ENCODE measurements at regions not wholly inside any gene's neighbourhood (a gene's known extent, or its start where the extent isn't known, plus 50 kb on each side); places are given as distances from the start of the nearest gene placed in this dataset.

DNA sequence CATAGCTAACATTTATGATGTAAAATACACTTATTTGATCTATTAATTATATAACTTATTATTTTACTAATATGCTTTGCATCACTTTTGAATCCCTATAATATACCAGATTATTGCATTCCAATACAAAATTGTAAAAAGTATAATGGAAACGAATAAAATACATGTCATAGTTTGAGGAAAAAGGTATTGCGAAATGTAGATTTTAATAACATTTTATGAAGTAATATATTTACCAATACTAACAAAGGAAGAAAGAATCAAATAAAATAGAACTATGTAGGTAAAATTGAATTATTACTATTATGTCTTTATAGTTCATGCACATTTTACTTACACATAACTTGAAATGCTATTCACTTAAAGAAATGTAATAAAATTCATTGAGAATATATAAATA, 1300.2 kb downstream of the ADGRL3 start:
- TF ChIP-seq POLR2A (IDR thresholded peaks at IDR 0.05; ENCODE audit: low read depth, low read length) (no peak), POLR2AphosphoS5 (IDR thresholded peaks at IDR 0.05; ENCODE audit: low read depth, low read length) (no peak), SPI1 (IDR thresholded peaks at IDR 0.05; ENCODE audit: low read depth, low read length) (no peak), TAF1 (IDR thresholded peaks at IDR 0.05; ENCODE audit: low read depth, low read length) (no peak), PAX5 (IDR thresholded peaks at IDR 0.05; ENCODE audit: insufficient read depth, low read length, severe bottlenecking) (no peak)
